ENCODE measurements at regions not wholly inside any gene's neighbourhood (a gene's known extent, or its start where the extent isn't known, plus 50 kb on each side); places are given as distances from the start of the nearest gene placed in this dataset.
"Not testable (repeated sequence)": the region's sequence is repeated elsewhere in the genome, so short reads cannot be mapped to it uniquely, and the experiment has no call there.

GRCh38 chr9:81424431-81424830 is 264.9 kb downstream of the TLE1 start:
- DNase-seq: no peak

GRCh38 chr9:81423589-81424326 is 265.6 kb downstream of the TLE1 start:
- no peak for DNase-seq

GRCh38 chr9:81421090-81421489 is 268.3 kb downstream of the TLE1 start:
- not testable (repeated sequence) for DNase-seq

- DNase-seq: no peak
Observed at GRCh38 chr9:81420024-81420423, 269.3 kb downstream of the TLE1 start.

GRCh38 chr9:81417941-81418340 is 271.4 kb downstream of the TLE1 start:
- DNase-seq: no peak

- no peak for DNase-seq
Observed at GRCh38 chr9:81417299-81417675, 272.1 kb downstream of the TLE1 start.

- no peak for DNase-seq
Observed at GRCh38 chr9:81416476-81417298, 272.7 kb downstream of the TLE1 start.

- DNase-seq: no peak
Observed at GRCh38 chr9:81414836-81415235, 274.5 kb downstream of the TLE1 start.

GRCh38 chr9:81411961-81412360 is 277.4 kb downstream of the TLE1 start:
- no peak for DNase-seq

- DNase-seq: no peak
Observed at GRCh38 chr9:81410201-81410600, 279.1 kb downstream of the TLE1 start.

- no peak for DNase-seq
Observed at GRCh38 chr9:81408951-81409350, 280.4 kb downstream of the TLE1 start.

GRCh38 chr9:81404931-81405598 is 284.3 kb downstream of the TLE1 start:
- no peak for DNase-seq

GRCh38 chr9:81397481-81398381 is 291.6 kb downstream of the TLE1 start:
- no peak for DNase-seq

GRCh38 chr9:81396528-81396927 is 292.8 kb downstream of the TLE1 start:
- DNase-seq: no peak

- no peak for DNase-seq
Observed at GRCh38 chr9:81395676-81396054, 293.7 kb downstream of the TLE1 start.

GRCh38 chr9:81394881-81395675 is 294.3 kb downstream of the TLE1 start:
- peak; percentile 41 for DNase-seq

- DNase-seq: no peak
Observed at GRCh38 chr9:81393985-81394811, 295.1 kb downstream of the TLE1 start.

GRCh38 chr9:81391457-81391825 is 297.9 kb downstream of the TLE1 start:
- DNase-seq: no peak

GRCh38 chr9:81390792-81391456 is 298.4 kb downstream of the TLE1 start:
- no peak for DNase-seq

GRCh38 chr9:81389569-81389993 is 299.8 kb downstream of the TLE1 start:
- no peak for DNase-seq
